ENCODE measurements at regions not wholly inside any gene's neighbourhood (a gene's known extent, or its start where the extent isn't known, plus 50 kb on each side); places are given as distances from the start of the nearest gene placed in this dataset.

- Histone ChIP-seq H3K4me3 (replicated peaks; ENCODE audit: insufficient read depth, low read length) (no peak overlapping the region), H3K27me3 (ENCODE audit: insufficient read depth, poor library complexity, severe bottlenecking) (no peaks in the 10 kb centered on the region), H3K27ac (replicated peaks) (no peak overlapping the region)
- no peak for TF ChIP-seq SPI1 (IDR thresholded peaks at IDR 0.05; ENCODE audit: borderline replicate concordance, low read depth)
- no peak for TF ChIP-seq GABPA (IDR thresholded peaks at IDR 0.05; ENCODE audit: low read depth)
- TF ChIP-seq REST (IDR thresholded peaks at IDR 0.05; ENCODE audit: insufficient replicate concordance, low read depth): no peak
- TF ChIP-seq POLR2AphosphoS5 (IDR thresholded peaks at IDR 0.05; ENCODE audit: low read depth): no peak
- no peak for TF ChIP-seq CTCF (IDR thresholded peaks at IDR 0.05; ENCODE audit: insufficient read depth, low read length)
- no peak for DNase-seq (ENCODE audit: low read depth in 1 of 2, low spot score in 1 of 2)
These were observed 1454.7 kb downstream of the FAM181B start for GRCh38 chr11:81278991-81279390.

GRCh38 chr11:81270686-81271085 is 1463.0 kb downstream of the FAM181B start:
- Histone ChIP-seq H3K27ac (replicated peaks) (no peak overlapping the region), H3K27me3 (ENCODE audit: insufficient read depth, poor library complexity, severe bottlenecking) (no peaks in the 10 kb centered on the region), H3K4me3 (replicated peaks; ENCODE audit: insufficient read depth, low read length) (no peak overlapping the region)
- TF ChIP-seq POLR2AphosphoS5 (IDR thresholded peaks at IDR 0.05; ENCODE audit: low read depth) (no peak), SPI1 (IDR thresholded peaks at IDR 0.05; ENCODE audit: borderline replicate concordance, low read depth) (no peak), GABPA (IDR thresholded peaks at IDR 0.05; ENCODE audit: low read depth) (no peak), REST (IDR thresholded peaks at IDR 0.05; ENCODE audit: insufficient replicate concordance, low read depth) (no peak), CTCF (IDR thresholded peaks at IDR 0.05; ENCODE audit: insufficient read depth, low read length) (no peak)
- no peak for DNase-seq (ENCODE audit: low read depth in 1 of 2, low spot score in 1 of 2)

- TF ChIP-seq SPI1 (IDR thresholded peaks at IDR 0.05; ENCODE audit: borderline replicate concordance, low read depth): no peak
- TF ChIP-seq GABPA (IDR thresholded peaks at IDR 0.05; ENCODE audit: low read depth): no peak
- TF ChIP-seq REST (IDR thresholded peaks at IDR 0.05; ENCODE audit: insufficient replicate concordance, low read depth): no peak
- H3K4me3 ChIP-seq (replicated peaks; ENCODE audit: insufficient read depth, low read length): no peak overlapping the region
- H3K27me3 ChIP-seq (ENCODE audit: insufficient read depth, poor library complexity, severe bottlenecking): no peaks in the 10 kb centered on the region
These were observed 1466.4 kb downstream of the FAM181B start for GRCh38 chr11:81267246-81267645.

GRCh38 chr11:81259471-81259870 is 1474.2 kb downstream of the FAM181B start:
- TF ChIP-seq REST (IDR thresholded peaks at IDR 0.05; ENCODE audit: insufficient replicate concordance, low read depth) (no peak), CTCF (IDR thresholded peaks at IDR 0.05; ENCODE audit: insufficient read depth, low read length) (no peak), POLR2AphosphoS5 (IDR thresholded peaks at IDR 0.05; ENCODE audit: low read depth) (no peak), GABPA (IDR thresholded peaks at IDR 0.05; ENCODE audit: low read depth) (no peak), SPI1 (IDR thresholded peaks at IDR 0.05; ENCODE audit: borderline replicate concordance, low read depth) (no peak)
- no peak overlapping the region for H3K27ac ChIP-seq (replicated peaks)
- no peaks in the 10 kb centered on the region for H3K27me3 ChIP-seq (ENCODE audit: insufficient read depth, poor library complexity, severe bottlenecking)
- no peak overlapping the region for H3K4me3 ChIP-seq (replicated peaks; ENCODE audit: insufficient read depth, low read length)
- DNase-seq (ENCODE audit: low read depth in 1 of 2, low spot score in 1 of 2): no peak

More at GRCh38 chr11:81267246-81267645, 1466.4 kb downstream of the FAM181B start:
- H3K27ac ChIP-seq (replicated peaks): no peak overlapping the region
- no peak for DNase-seq (ENCODE audit: low read depth in 1 of 2, low spot score in 1 of 2)

Data from HL-60 (cell line).